Panc1 (cell line): ENCODE measurements at regions not wholly inside any gene's neighbourhood (a gene's known extent, or its start where the extent isn't known, plus 50 kb on each side); places are given as distances from the start of the nearest gene placed in this dataset.

Experiments used
- ATAC-seq: fragments of 200-7000 bp; cut with Tn5 transposase; 2 replicates; pipeline ENCODE4 v1.9.1; 2020; ENCODE audit warnings: mild to moderate bottlenecking, moderate library complexity
- BruUV-seq: library from RNA; stranded (reverse); fragments of 400-500 nt; replicated peaks from 2 replicates; lab custom pipeline; 2021; lab: Mats Ljungman, UMichigan
- CTCF ChIA-PET: fragments of 300-600 bp; sonication (Branson Sonifier 250); formaldehyde crosslinking; loops from one replicate; lab custom pipeline; 2022; ENCODE audit warnings: antibody characterized with exemption; lab: Charles Lee
- POLR2A ChIA-PET: fragments of 300-600 bp; sonication (Branson Sonifier 250); formaldehyde crosslinking; loops from one replicate; lab custom pipeline; 2022; ENCODE audit warnings: antibody characterized with exemption; lab: Charles Lee
- DNase-seq: peaks from one replicate; pipeline ENCODE4 v3.0.0-alpha.2; 2010; ENCODE audit warnings: low read depth, low spot score
- H3K27ac ChIP-seq: 2 replicates; pipeline ENCODE4 v1.5.1; 2011; ENCODE audit warnings: mild to moderate bottlenecking, low read length, inconsistent platforms
- H3K27me3 ChIP-seq: fragments of 200-500 bp; sonication (Bioruptor generic); 2 replicates; pipeline ENCODE4 v1.6.0; 2014; ENCODE audit warnings: low read length, inconsistent platforms; ENCODE audit not compliant: control insufficient read depth, insufficient read depth
- H3K36me3 ChIP-seq: fragments of 200-500 bp; sonication (Bioruptor generic); 2 replicates; pipeline ENCODE4 v1.5.1; 2014; ENCODE audit warnings: inconsistent platforms, mild to moderate bottlenecking, low read length, moderate library complexity; ENCODE audit not compliant: control insufficient read depth, insufficient read depth
- H3K4me1 ChIP-seq: 2 replicates; pipeline ENCODE4 v1.5.1; 2011; ENCODE audit warnings: inconsistent platforms, mild to moderate bottlenecking, low read length, moderate library complexity; ENCODE audit not compliant: control insufficient read depth, insufficient read depth
- H3K4me3 ChIP-seq, 2 experiments: 2 replicates each; pipeline ENCODE4 v1.5.1; 2011 to 2012; ENCODE audit warnings: low read depth in 2 of 2, low read length in 2 of 2, mild to moderate bottlenecking in 2 of 2, inconsistent platforms in 1 of 2, moderate library complexity in 1 of 2
- H3K9me3 ChIP-seq: fragments of 200-500 bp; sonication (Bioruptor generic); 2 replicates; pipeline ENCODE4 v1.5.1; 2014; ENCODE audit warnings: low read depth, mild to moderate bottlenecking, inconsistent platforms, low read length, moderate library complexity; ENCODE audit not compliant: control insufficient read depth, insufficient read depth
- POLR2AphosphoS5 ChIP-seq: IDR thresholded peaks from 2 replicates; pipeline ENCODE4 v1.6.1; 2012; ENCODE audit warnings: mild to moderate bottlenecking, low read depth, low read length, moderate library complexity
- SIN3A ChIP-seq: IDR thresholded peaks from 2 replicates; pipeline ENCODE4 v1.6.1; 2012; ENCODE audit warnings: low read depth, mild to moderate bottlenecking, low read length, moderate library complexity, borderline replicate concordance; ENCODE audit not compliant: insufficient read depth
- TCF7L2 ChIP-seq: IDR thresholded peaks from 2 replicates; pipeline ENCODE4 v1.6.1; 2011; ENCODE audit warnings: mild to moderate bottlenecking, low read depth, low read length, inconsistent platforms
- in situ Hi-C: cut with HindIII; loops from 2 replicates; pipeline ENCODE4 v1.10.0; 2016; ENCODE audit warnings: low sequenced_read_pairs, low pct_unique_long_range_greater_than_20kb
- intact Hi-C: fragments of 100-400 bp; cut with micrococcal nuclease; formaldehyde crosslinking; loops from one replicate; pipeline ENCODE4 v1.10.0; 2022; ENCODE audit not compliant: unreplicated experiment
- TF ChIP-seq, protein P1 (sequence below): fragments of 450-650 bp; IDR thresholded peaks from 2 replicates; pipeline ENCODE4 v1.5.1; 2017; ENCODE audit warnings: mild to moderate bottlenecking
- TF ChIP-seq, protein P2 (sequence below), 2 experiments: IDR thresholded peaks; 2 replicates each; pipeline ENCODE4 v1.6.1; 2011 to 2012; ENCODE audit warnings: low read depth in 2 of 2, control low read depth in 1 of 2, low read length in 1 of 2, mild to moderate bottlenecking in 1 of 2, moderate library complexity in 1 of 2; ENCODE audit not compliant: insufficient read depth in 1 of 2

DNA sequence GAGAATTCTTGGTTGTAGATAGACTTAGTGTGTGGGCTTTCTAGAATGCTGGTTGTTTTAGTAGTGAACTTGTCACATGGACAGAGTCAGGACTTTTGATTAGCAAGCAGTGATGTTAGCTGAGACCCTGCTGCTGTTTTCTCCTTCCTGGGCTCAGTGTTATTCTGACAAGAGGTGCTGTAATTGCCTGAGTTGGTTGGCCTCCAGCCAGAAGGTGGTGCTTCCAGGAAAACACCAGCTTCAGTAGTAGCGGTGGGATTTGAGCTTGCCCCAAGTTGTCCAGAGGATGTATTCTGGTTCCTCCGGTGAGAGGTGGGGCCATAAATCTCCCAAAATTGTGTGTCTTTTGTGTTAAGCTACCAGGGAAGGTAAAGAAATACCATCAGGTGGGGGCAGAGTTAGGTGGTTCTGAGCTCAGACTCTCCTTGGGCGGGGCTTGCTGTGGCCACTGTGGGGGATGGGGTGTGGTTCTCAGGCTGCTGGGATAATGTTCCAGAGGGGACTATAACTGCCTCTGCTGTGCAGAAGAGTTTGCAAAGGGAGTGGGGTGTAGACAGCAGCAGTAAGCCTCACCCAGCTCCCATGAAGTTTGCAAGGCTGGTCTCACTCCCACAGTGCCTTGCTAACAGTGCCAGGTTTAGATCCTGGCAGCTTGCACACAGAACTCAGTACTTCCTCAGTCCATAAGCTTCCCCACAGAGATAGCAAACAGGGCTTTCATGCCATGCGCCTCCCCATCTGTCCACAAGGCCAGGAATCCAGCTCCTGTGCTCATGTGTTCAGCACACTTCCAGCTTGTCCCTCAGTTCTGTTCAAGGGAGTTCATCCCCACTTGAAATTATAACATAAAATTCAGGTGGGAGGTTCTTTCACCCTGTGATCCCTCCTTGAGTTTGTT lies 278.4 kb upstream of the PTCHD4 start:
- in situ Hi-C loops (no loop called here), intact Hi-C loops (no loop called here)
- Histone ChIP-seq H3K4me1 (no peaks in the 10 kb centered on the region), H3K36me3 (no peaks in the 10 kb centered on the region), H3K27ac (no peak overlapping the region), H3K9me3 (no peaks in the 10 kb centered on the region), H3K27me3 (no peaks in the 10 kb centered on the region), H3K4me3 (no peak overlapping the region)
- ChIA-PET POLR2A (no interaction called here), CTCF (no interaction called here)
- TF ChIP-seq SIN3A = no peak
- TF ChIP-seq, protein P1, sequence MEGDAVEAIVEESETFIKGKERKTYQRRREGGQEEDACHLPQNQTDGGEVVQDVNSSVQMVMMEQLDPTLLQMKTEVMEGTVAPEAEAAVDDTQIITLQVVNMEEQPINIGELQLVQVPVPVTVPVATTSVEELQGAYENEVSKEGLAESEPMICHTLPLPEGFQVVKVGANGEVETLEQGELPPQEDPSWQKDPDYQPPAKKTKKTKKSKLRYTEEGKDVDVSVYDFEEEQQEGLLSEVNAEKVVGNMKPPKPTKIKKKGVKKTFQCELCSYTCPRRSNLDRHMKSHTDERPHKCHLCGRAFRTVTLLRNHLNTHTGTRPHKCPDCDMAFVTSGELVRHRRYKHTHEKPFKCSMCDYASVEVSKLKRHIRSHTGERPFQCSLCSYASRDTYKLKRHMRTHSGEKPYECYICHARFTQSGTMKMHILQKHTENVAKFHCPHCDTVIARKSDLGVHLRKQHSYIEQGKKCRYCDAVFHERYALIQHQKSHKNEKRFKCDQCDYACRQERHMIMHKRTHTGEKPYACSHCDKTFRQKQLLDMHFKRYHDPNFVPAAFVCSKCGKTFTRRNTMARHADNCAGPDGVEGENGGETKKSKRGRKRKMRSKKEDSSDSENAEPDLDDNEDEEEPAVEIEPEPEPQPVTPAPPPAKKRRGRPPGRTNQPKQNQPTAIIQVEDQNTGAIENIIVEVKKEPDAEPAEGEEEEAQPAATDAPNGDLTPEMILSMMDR = no peak
- no TSS peak for BruUV-seq
- DNase-seq = no peak
- no peak for ATAC-seq

DNA sequence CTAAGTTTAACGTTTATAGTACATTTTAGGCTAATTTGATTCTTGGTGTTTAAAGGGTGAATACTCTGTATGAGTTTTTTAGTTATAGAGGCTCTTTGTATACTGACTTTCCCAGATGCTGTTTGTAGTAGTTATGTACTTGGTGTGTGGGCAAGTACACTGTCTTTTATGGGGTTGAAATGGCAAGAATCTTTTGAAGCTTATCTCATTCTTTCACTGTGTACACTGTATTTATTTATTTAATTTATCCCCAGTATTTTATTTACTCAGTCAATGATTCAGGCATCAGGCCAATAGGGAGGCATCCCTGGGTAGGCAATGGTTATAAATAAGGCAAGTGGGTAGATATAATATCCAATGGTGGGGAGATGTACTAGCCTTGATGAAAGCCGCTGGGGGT lies 277.0 kb upstream of the PTCHD4 start:
- DNase-seq (no peak), ATAC-seq (no peak)
- ChIA-PET CTCF (no interaction called here), POLR2A (no interaction called here)
- Histone ChIP-seq H3K4me1 (no peaks in the 10 kb centered on the region), H3K27me3 (no peaks in the 10 kb centered on the region), H3K9me3 (no peaks in the 10 kb centered on the region), H3K27ac (no peak overlapping the region), H3K36me3 (no peaks in the 10 kb centered on the region), H3K4me3 (no peak overlapping the region)
- no TSS peak for BruUV-seq
- intact Hi-C loops = no loop called here
- in situ Hi-C loops = no loop called here
- TF ChIP-seq, protein P1 = no peak
- TF ChIP-seq TCF7L2 = no peak
- TF ChIP-seq, protein P2, sequence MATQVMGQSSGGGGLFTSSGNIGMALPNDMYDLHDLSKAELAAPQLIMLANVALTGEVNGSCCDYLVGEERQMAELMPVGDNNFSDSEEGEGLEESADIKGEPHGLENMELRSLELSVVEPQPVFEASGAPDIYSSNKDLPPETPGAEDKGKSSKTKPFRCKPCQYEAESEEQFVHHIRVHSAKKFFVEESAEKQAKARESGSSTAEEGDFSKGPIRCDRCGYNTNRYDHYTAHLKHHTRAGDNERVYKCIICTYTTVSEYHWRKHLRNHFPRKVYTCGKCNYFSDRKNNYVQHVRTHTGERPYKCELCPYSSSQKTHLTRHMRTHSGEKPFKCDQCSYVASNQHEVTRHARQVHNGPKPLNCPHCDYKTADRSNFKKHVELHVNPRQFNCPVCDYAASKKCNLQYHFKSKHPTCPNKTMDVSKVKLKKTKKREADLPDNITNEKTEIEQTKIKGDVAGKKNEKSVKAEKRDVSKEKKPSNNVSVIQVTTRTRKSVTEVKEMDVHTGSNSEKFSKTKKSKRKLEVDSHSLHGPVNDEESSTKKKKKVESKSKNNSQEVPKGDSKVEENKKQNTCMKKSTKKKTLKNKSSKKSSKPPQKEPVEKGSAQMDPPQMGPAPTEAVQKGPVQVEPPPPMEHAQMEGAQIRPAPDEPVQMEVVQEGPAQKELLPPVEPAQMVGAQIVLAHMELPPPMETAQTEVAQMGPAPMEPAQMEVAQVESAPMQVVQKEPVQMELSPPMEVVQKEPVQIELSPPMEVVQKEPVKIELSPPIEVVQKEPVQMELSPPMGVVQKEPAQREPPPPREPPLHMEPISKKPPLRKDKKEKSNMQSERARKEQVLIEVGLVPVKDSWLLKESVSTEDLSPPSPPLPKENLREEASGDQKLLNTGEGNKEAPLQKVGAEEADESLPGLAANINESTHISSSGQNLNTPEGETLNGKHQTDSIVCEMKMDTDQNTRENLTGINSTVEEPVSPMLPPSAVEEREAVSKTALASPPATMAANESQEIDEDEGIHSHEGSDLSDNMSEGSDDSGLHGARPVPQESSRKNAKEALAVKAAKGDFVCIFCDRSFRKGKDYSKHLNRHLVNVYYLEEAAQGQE (IDR thresholded peaks at IDR 0.05; ENCODE audit: insufficient read depth in 1 of 2, low read depth in 2 of 2, low read length in 1 of 2) = no peak
- no peak for TF ChIP-seq SIN3A
- TF ChIP-seq POLR2AphosphoS5 = no peak
